ENCODE measurements at regions not wholly inside any gene's neighbourhood (a gene's known extent, or its start where the extent isn't known, plus 50 kb on each side); places are given as distances from the start of the nearest gene placed in this dataset.

DNA sequence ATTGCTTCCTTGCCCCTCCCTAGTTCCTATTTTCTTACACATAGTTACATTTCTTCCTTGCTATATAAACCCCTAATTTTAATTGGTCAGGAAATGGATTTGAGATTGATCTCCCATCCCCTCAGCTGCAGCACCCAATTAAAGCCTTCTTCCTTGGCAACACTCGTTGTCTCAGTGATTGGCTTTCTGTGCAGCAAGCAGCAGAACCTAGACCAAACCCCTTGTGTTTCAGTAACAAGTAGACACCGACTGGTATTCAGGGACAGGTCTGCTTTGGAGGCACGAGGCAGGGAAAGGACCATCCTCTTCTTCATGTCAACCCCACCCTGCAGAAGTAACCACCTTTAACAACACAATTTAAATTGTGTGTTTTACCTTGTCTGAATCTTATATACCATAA lies 152.6 kb downstream of the RPAP3 start:
- TF ChIP-seq CTCF (IDR thresholded peaks at IDR 0.05) (no peak), POLR2A (IDR thresholded peaks at IDR 0.05) (no peak)
